ENCODE measurements at regions not wholly inside any gene's neighbourhood (a gene's known extent, or its start where the extent isn't known, plus 50 kb on each side); places are given as distances from the start of the nearest gene placed in this dataset.
"Not testable (repeated sequence)": the region's sequence is repeated elsewhere in the genome, so short reads cannot be mapped to it uniquely, and the experiment has no call there.

GRCh38 chr5:19064094-19064493, 923.9 kb downstream of the CDH18 start:
- no peak for DNase-seq (ENCODE audit: low spot score)

GRCh38 chr5:19067741-19068140, 920.3 kb downstream of the CDH18 start:
- DNase-seq (ENCODE audit: low spot score), result no peak

GRCh38 chr5:19098434-19098833, 889.6 kb downstream of the CDH18 start:
- DNase-seq (ENCODE audit: low spot score), result no peak

- no peak for DNase-seq (ENCODE audit: low spot score)
Measured at GRCh38 chr5:19099195-19099594, 888.8 kb downstream of the CDH18 start.

- DNase-seq (ENCODE audit: low spot score), result no peak
Measured at GRCh38 chr5:19104948-19105347, 883.1 kb downstream of the CDH18 start.

GRCh38 chr5:19122923-19123322, 865.1 kb downstream of the CDH18 start:
- no peak for DNase-seq (ENCODE audit: low spot score)

GRCh38 chr5:19125956-19126713, 861.9 kb downstream of the CDH18 start:
- no peak for DNase-seq (ENCODE audit: low spot score)

- DNase-seq (ENCODE audit: low spot score), result peak; percentile 2
Measured at GRCh38 chr5:19140276-19140675, 847.7 kb downstream of the CDH18 start.

- not testable (repeated sequence) for DNase-seq (ENCODE audit: low spot score)
Measured at GRCh38 chr5:19141937-19142524, 846.0 kb downstream of the CDH18 start.

- not testable (repeated sequence) for DNase-seq (ENCODE audit: low spot score)
Measured at GRCh38 chr5:19142713-19143414, 845.1 kb downstream of the CDH18 start.

GRCh38 chr5:19143935-19144334, 844.1 kb downstream of the CDH18 start:
- DNase-seq (ENCODE audit: low spot score), result no peak

GRCh38 chr5:19169426-19169825, 818.6 kb downstream of the CDH18 start:
- DNase-seq (ENCODE audit: low spot score), result no peak

GRCh38 chr5:19172926-19173470, 815.0 kb downstream of the CDH18 start:
- no peak for DNase-seq (ENCODE audit: low spot score)

GRCh38 chr5:19175776-19176570, 812.0 kb downstream of the CDH18 start:
- no peak for DNase-seq (ENCODE audit: low spot score)

- DNase-seq (ENCODE audit: low spot score), result no peak
Measured at GRCh38 chr5:19179571-19179970, 808.4 kb downstream of the CDH18 start.

GRCh38 chr5:19189176-19189575, 798.8 kb downstream of the CDH18 start:
- DNase-seq (ENCODE audit: low spot score), result no peak

GRCh38 chr5:19193631-19194030, 794.4 kb downstream of the CDH18 start:
- DNase-seq (ENCODE audit: low spot score), result no peak

GRCh38 chr5:19196631-19197030, 791.4 kb downstream of the CDH18 start:
- DNase-seq (ENCODE audit: low spot score), result no peak

- no peak for DNase-seq (ENCODE audit: low spot score)
Measured at GRCh38 chr5:19200251-19200650, 787.7 kb downstream of the CDH18 start.

- DNase-seq (ENCODE audit: low spot score), result no peak
Measured at GRCh38 chr5:19208397-19208796, 779.6 kb downstream of the CDH18 start.

- DNase-seq (ENCODE audit: low spot score), result no peak
Measured at GRCh38 chr5:19210886-19211285, 777.1 kb downstream of the CDH18 start.

GRCh38 chr5:19229179-19229835, 758.7 kb downstream of the CDH18 start:
- DNase-seq (ENCODE audit: low spot score), result no peak

All from kidney capillary endothelial cell (primary cell).